ENCODE measurements at regions not wholly inside any gene's neighbourhood (a gene's known extent, or its start where the extent isn't known, plus 50 kb on each side); places are given as distances from the start of the nearest gene placed in this dataset.
"Not testable (repeated sequence)": the region's sequence is repeated elsewhere in the genome, so short reads cannot be mapped to it uniquely, and the experiment has no call there.

DNA sequence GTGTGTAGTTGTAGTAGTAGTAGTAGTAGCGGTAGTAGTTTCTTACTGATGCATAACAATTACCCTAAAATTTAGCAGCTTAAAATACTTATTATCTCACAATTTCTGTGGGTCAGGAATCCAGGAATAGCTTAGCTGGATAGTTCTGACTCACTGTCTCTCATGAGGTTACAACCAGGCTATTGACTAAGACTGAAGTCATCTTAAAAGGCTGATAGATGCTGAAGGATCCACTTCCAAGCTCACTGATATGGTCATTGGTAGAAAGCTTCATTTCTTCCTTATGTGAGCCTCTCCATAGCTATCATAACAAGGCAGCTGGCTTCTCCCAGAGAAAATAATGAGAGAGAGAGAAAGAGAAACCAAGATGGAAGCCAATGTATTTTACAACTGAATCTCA, 147.5 kb upstream of the FBXL17 start:
- no peak for DNase-seq (ENCODE audit: low spot score)

- no peak for DNase-seq (ENCODE audit: low spot score)
These were observed 146.8 kb upstream of the FBXL17 start for GRCh38 chr5:108528655-108529054.

- DNase-seq (ENCODE audit: low spot score), result no peak
These were observed 142.7 kb upstream of the FBXL17 start for GRCh38 chr5:108524564-108524963.

DNA sequence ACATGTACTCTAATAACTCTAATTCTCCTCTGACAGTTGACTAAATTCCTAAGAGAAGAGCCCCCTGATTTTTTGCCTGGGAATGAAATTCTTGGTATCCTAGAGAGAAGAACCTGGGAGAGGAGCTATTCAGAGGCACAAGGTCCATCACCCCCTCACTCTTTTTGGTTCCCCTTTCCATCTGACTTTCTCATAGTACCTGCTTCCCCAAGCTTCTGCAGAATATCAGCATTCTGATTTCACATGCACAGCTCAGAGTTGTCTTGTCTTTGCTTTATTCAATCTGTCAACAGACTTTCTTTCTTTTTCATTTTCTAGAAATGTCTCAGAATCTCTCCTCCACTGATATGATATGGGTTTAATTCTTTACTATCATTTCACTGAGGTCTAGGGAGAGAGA, 141.5 kb upstream of the FBXL17 start:
- DNase-seq (ENCODE audit: low spot score), result no peak

DNA sequence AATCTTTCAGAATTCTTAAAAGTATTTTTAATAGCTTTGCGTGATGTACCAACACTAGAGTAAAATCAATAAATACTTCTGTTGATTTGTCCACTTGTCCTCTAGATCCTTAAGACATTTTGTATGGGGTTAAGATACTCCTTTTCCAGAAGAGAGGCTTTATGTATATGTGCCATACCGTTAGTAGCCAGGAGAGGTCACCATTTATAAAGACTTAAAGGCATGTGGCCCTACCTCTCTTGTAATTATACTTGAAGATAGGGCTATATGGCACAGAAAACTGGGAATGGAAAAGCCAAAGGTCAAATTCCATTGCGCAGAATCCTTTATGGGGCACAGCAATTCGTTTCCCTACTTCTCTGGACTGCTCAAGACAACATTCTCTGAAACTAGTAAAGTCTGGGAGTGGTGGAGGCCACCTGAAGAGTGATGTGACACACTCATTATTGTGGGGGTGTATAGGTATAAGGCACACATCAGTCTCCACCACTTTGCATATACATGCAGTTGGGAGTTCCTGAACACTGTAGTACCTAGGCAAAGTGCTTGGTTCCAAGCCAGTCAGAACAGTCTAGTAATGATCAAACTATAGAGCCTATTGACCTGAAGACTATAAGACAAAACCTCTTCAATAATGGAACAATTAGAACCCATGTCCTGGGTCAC, 140.1 kb upstream of the FBXL17 start:
- peak; percentile 80 for DNase-seq (ENCODE audit: low spot score)

DNA sequence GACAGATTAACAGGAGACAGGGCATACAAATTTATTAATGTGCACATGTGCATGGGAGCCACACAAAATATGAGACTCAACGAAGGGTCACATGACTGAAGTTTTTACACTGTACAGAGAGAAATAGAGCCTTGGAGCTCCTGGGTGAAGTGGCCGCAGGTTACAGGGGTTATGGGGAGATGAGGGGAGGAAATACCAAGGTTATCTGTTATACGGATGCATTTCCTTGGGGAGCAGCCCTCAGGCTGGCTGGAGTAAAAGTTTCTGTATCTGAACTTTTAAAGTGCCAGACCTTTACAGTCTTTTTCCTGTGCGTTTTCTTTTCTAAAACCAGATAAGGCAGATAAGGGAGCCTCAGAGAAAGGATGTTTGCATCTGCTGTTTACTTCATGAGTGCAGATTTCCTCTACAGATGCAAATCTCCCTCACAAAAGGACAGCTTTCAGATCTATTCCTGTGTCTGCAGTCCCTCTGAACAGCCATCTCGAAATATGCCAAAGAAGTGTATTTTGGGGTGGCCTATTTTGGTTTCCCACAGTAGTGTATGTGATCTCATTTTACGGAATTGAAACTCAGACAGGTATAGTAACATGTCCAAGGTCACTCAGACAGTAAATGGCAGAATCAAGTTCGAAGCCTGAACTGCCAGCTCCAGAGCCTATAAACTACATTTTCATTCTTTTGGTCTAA, 139.3 kb upstream of the FBXL17 start:
- peak; percentile 74 for DNase-seq (ENCODE audit: low spot score)

- DNase-seq (ENCODE audit: low spot score), result no peak
These were observed 134.9 kb upstream of the FBXL17 start for GRCh38 chr5:108516785-108517184.

- no peak for DNase-seq (ENCODE audit: low spot score)
These were observed 133.7 kb upstream of the FBXL17 start for GRCh38 chr5:108515517-108516105.

- no peak for DNase-seq (ENCODE audit: low spot score)
These were observed 127.1 kb upstream of the FBXL17 start for GRCh38 chr5:108508979-108509378.

DNA sequence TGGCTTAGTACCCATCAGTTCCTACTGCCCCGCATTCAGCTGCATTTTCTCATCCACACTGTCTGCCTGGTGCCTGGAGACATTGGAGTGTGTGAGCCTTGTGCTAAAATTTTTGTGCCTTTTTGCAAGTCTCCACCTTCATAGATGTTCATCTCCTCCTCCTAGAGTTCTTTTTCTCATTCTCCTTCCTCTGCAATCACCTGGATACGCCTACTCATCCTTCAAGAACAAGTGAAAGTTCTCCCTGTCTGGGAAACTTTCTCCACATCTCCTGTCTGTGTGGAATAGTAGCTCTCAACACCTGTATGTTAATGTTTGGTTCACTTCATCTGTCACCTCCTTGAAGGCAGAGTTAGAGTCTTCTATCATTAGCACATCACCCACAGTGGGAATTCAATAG, 125.7 kb upstream of the FBXL17 start:
- no peak for DNase-seq (ENCODE audit: low spot score)

DNA sequence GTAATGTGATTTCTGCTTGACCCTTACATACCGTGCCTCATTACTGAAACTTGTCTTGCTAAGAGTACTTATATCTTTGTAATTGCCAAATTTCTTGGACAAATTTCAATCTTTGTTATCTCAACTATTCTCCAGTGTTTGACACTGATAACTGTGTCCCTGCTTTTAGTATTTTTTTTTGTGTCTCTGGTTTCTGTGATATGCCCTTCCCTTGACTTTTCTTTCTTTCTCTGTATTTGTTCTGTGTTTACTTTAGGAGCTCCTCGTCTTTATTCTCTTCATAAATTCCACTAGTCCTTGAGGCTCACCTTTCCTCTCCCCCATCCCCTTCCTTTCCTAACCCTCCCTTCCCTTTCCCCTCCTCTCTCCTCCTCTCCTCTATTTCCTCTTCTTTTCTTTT, 123.7 kb upstream of the FBXL17 start:
- DNase-seq (ENCODE audit: low spot score), result no peak

DNA sequence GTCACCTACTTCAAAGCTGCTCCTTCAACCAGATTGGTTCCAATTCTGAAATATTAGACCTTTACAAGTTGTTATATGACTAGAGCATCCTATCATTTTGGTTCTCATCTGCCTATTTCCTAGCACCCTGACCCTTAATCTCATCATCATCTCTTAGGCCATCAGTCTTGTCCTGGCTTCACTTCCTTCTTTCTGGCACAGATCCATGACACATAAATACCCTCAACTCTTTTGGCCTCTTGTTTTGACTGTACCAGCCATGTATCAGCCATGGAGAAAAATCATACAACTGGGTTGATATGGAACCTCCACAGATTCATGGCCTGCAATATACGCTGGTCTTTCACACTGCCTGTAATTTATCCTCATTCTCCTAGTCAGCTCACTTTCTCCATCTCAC, 123.1 kb upstream of the FBXL17 start:
- no peak for DNase-seq (ENCODE audit: low spot score)

- no peak for DNase-seq (ENCODE audit: low spot score)
These were observed 122.1 kb upstream of the FBXL17 start for GRCh38 chr5:108503986-108504385.

DNA sequence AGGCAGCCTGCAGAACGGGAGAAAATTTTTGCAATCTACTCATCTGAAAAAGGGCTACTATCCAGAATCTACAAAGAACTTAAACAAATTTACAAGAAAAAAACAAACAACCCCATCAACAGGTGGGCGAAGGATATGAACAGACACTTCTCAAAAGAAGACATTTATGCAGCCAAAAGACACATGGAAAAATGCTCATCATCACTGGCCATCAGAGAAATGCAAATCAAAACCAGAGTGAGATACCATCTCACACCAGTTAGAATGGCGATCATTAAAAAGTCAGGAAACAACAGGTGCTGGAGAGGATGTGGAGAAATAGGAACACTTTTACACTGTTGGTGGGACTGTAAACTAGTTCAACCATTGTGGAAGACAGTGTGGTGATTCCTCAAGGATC, 113.7 kb upstream of the FBXL17 start:
- DNase-seq (ENCODE audit: low spot score), result not testable (repeated sequence)

- no peak for DNase-seq (ENCODE audit: low spot score)
These were observed 106.1 kb upstream of the FBXL17 start for GRCh38 chr5:108487951-108488350.

GRCh38 chr5:108484035-108484434, 102.1 kb upstream of the FBXL17 start:
- no peak for DNase-seq (ENCODE audit: low spot score)

DNA sequence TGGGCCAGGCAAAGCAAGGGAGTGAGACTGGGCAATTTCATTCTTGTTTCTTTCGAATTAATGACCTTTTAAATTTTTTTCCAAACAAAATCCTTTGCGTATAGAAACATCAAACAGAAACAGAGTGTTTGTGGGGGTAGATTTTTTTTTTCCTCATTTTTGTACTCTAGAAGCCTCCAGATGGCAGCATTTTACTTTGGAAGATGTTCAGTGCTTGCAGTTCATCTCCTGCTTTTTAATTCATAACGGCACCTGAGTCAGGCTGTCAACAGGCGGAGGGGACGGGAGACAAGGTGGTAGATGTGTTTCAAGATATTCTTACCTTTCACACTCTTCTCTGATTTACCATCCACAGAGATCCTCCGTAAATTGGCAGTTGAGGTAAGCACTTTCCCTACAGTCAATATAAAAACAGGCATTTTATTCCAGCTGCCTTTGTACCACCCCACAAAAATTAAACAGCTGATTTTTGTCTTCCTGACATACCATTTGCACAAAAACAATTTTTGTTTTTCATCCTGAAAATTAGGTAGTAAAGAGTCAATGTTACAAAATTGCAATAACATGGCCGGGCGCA, 99.5 kb upstream of the FBXL17 start:
- peak; percentile 74 for DNase-seq (ENCODE audit: low spot score)

DNA sequence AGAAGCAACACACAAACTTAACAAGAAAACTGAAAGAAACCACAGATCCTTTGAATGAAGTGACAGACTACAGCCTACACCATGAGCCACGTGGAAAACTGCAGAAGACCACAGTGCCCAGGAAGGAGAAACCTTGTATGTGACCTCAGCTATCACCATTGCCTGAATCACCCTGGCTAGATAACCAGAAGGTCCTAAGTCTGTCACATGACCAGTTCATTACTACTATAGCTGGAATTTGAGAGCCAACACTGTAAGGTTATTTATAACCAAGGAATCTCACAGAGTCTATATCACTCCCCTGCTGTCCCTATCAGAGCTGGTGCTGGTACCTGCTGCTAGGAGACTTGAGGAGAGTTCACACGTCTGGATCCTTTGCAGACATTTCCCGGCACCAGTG, 90.3 kb upstream of the FBXL17 start:
- no peak for DNase-seq (ENCODE audit: low spot score)

DNA sequence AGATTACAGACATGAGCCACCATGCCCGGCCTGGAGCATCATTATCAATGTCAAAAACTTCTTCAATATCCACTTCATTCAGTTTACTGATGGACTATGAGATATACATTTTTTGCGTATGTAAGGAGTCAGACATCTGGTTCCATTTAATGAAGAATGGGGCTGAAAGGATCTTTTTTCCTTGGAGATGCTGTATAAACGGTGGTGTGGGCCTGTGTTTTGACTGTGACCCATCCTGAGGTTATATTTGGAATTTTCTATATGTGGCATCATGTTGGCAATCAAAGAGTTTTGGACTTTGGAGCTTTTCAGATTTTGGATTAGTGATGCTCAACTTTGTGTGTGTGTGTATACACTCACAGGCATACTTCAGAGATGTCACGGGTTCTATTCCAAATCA, 85.7 kb upstream of the FBXL17 start:
- DNase-seq (ENCODE audit: low spot score), result no peak

GRCh38 chr5:108461628-108462367, 79.9 kb upstream of the FBXL17 start:
- DNase-seq (ENCODE audit: low spot score), result no peak

DNA sequence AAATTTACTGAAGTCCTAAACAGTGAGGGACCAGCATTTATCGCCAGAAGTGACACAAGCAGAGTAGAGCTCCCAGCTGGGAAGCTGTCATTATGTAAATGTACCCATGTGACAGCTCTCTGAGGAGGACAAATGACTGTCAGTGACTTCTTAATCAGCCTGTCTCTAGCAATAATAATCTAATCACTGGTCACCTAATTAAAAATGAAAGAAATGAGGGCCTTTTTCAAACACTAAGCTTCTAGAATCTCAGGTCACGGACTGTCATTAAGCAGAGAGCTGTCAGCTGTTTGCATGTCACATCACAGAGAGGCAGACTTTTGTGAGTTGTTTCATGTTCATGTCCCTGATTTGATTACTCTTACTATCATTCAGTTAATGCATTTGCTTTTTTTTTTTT, 77.9 kb upstream of the FBXL17 start:
- no peak for DNase-seq (ENCODE audit: low spot score)

- DNase-seq (ENCODE audit: low spot score), result peak; percentile 17
These were observed 69.4 kb upstream of the FBXL17 start for GRCh38 chr5:108451269-108451668.

DNA sequence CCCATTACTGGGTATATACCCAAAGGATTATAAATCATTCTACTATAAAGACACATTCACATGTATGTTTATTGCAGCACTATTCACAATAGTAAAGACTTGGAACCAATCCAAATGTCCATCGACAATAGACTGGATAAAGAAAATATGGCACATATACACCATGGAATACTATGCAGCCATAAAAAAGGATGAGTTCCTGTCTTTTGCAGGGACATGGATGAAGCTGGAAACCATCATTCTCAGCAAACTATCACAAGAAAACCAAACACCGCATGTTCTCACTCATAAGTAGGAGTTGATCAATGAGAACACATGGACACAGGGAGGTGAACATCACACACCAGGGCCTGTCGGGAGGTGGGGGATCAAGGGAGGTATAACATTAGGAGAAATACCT, 62.2 kb upstream of the FBXL17 start:
- DNase-seq (ENCODE audit: low spot score), result not testable (repeated sequence)

All from NAMALWA (cell line).